ENCODE measurements at regions not wholly inside any gene's neighbourhood (a gene's known extent, or its start where the extent isn't known, plus 50 kb on each side); places are given as distances from the start of the nearest gene placed in this dataset.

DNA sequence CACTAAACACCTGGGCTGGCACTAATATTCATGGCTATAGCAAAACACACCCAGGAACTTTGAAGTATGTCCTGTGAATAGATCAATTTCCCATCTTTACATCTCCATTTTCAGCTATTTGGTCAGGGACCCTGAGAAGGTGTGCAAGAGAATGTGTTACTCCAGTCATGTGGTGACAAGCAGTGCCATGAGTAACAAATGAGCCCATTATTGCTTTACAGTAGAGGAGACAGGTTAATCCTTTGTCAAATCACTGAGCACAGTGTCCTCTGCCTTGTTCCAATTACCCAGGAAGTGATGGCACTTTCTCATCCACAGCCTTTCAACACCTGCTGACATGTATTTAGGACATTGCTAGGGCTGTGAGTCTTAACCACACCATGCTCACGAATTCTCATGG is 664.8 kb upstream of the API5 start:
- DNase-seq (ENCODE audit: low spot score in 2 of 2) (no peak), FAIRE-seq (no peak)

DNA sequence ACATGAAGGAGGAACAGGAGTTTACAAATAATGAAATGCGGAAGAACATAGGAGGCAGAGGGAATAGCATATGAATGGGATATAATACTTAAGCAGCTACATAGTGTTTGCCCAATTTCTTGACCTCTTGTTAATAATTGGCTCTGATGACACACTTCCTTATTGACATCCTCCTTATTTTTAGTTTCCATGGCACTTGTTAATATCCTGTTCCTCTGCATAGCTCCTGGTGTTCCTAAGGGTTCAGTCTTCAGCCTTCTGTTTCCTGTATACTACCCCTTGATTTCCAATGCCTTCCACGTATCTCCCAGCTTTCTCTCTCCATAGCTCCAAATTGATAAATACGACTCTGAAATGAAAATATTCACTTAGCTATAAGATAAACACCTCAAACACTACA is 663.8 kb upstream of the API5 start:
- FAIRE-seq = no peak
- no peak for DNase-seq (ENCODE audit: low spot score in 2 of 2)

DNA sequence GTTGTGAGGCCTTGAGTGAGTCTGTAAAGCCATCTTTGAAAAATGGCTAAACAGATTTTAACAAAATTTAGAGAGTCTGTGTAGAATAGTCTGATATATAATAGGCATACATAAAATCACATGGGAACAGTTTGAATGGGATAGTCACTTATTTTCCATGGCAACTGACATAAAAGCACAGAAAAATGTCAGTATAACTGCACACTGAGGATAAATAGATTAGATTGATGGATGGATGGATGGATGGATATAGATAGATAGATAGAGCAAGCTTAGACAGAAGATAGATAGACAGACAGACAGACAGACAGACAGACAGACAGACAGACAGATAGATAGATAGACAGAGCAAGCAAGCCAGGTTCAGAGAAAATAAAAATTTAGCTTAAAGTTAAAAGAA is 660.2 kb upstream of the API5 start:
- FAIRE-seq (no peak), DNase-seq (ENCODE audit: low spot score in 2 of 2) (no peak)

DNA sequence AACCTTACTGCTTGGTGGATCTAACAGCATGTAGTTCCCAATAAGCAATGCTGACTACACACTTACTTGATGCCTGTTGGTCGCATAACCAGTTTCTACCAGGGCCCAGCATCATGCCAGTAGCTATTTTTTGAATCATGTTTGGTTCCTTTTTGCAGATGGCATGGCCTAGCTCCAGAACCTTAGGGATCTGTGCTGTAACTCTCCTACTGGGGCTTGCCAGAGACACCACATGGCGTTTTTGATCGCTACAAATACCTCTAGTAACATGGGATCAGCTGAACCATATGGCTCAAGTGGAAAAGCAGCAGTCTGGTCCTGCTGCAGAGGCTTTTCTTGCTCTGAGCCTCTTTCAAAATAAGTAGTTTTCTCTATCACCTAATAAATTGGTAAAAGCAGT is 654.6 kb upstream of the API5 start:
- DNase-seq (ENCODE audit: low spot score in 2 of 2) (no peak), FAIRE-seq (no peak)

DNA sequence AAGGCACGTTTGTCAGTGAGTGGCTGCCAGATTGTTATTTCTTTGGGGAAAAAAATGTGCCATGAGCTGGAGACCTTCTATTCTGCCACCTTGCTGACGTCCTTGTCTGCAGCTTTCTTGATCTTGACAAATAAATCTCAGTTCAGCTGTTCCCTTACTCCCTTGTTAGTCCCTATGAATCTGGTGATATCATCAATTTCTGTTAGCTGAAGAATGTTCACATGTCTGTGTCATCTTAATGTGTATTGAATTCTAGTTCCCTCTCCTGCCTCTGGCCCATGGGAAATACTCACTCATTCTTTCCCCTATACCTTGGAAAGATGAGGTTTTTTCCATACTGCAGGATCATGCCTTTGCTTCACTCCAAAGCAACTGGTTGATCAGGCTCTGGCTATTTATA is 649.9 kb upstream of the API5 start:
- FAIRE-seq (no peak), DNase-seq (ENCODE audit: low spot score in 2 of 2) (no peak)

DNA sequence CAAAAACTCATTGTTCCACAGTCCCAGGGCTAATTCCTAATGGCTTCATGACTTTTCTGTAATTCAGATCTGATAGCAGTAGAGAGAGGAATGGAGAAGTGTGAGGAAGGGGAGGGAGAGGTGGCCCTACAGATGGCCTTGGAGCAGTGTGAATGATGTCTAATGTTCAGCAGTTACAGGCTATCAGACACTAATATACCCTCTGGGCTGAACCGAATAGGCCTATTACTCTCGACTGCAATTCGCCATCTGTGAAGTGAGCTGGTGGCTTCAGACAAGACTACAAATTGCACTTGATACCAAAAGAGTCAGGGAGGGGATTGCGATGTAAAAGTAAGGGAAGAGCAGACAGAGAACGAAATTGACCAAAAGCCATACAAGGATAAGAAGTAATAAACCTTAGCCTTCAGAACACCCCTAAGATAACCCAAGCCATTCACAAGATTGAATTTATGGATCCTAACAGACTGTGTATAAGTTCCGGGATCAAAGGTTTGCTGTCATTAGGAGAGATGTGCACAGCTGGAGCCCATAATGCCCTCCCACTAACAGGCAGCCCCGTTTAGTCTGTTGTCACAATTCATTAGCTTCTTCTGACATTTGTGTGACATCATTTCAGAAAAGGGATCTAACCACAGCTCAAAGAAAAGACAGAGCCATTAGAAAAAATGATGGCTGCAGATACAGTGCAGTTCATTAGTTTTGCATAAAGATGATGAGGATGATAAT is 642.4 kb upstream of the API5 start:
- DNase-seq (ENCODE audit: low spot score in 2 of 2) = no peak
- no peak for FAIRE-seq

DNA sequence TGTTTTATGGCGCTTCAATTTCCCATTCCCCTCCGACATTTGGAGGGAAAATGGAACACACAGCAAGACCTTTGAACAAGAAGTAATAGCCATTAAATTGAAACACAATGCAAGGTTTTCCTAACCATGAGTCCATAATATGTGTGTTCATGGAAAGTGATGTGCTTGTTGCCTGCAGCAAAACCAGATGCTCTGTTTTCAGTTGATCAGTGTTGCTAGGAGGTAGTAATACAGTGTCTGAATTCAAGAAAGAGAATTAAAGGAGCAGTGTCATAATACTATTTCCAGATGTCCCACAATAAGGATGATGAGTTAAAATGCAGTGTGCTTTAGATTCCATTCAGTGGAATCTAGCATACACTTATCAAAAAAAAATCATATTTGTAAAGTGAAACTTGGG is 637.4 kb upstream of the API5 start:
- DNase-seq (ENCODE audit: low spot score in 2 of 2) = no peak
- FAIRE-seq = no peak

DNA sequence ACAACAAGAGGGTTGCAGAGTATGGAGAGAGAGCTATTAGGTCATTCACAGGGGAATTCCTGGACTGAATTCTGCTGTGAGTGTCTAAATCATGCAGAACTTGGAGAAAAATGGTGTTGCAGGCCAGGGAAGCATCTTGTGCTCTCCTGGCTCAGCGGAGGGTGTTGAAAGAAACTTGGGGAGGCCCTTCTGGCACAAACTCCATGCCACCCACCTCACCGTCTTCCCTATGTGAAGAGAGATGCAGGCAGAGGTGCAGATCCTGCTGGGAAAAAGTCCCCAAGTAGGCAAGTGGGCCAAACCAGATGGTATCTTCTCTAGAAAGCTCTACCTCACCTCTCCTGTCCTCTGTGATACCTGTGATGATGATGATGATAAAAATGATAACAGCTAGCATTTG is 604.3 kb upstream of the API5 start:
- no peak for FAIRE-seq
- DNase-seq (ENCODE audit: low spot score in 2 of 2) = no peak

DNA sequence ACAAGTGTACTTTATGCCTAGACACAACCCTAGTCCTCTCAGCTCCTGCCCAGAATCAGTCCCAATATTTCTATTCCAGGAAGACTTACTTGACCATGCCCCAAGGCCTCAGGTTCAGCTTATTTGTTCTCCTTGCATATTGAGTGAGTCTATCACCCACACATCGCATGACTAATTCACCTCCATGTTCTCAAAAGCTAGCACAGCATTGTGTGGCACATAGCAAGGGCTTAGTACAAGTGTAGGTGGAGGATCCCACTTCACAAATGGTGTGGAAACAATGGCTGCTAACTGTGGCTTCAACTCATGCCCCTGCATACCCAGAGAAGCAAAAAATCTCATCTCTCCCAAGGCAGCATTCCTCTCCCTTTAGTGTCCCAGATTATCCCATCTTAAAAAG is 602.6 kb upstream of the API5 start:
- FAIRE-seq (no peak), DNase-seq (ENCODE audit: low spot score in 2 of 2) (no peak)

DNA sequence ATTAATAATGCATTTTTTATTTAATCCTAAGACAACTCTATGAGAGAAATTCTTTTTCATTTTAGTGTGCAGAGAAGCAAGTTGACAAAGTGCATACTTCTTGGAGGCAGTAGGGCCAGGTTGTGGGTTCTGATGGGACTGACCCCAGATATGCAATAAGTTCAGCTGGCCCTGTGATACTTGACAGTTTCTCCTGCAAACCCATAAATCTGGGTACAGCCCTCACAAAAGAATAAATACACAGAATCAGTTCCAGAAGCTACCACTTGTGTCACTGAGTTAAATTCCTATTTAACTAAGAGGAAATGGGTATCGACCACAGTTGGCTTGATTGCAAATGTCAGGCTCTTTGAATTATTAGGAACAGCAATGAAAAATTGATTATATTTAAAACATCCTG is 598.5 kb upstream of the API5 start:
- DNase-seq (ENCODE audit: low spot score in 2 of 2) (no peak), FAIRE-seq (no peak)

DNA sequence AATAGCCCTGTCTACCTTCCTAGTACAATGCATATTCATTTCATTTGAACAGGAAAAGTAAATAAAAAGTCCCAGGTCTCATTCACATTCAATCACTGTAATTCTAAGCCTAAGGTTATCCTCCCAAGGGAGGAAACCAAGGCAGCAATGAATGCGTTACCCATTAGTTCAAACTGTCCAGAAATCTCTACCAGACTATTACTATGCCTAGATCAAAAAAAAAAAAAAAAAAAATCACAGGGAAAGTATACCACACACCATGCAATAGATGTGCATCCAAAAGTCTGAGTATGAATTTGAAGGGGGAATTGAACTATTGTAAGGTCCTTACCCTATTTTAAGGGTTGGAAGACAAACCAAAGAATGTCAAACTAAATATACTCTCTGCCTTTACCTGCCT is 598.0 kb upstream of the API5 start:
- FAIRE-seq (no peak), DNase-seq (ENCODE audit: low spot score in 2 of 2) (no peak)

DNA sequence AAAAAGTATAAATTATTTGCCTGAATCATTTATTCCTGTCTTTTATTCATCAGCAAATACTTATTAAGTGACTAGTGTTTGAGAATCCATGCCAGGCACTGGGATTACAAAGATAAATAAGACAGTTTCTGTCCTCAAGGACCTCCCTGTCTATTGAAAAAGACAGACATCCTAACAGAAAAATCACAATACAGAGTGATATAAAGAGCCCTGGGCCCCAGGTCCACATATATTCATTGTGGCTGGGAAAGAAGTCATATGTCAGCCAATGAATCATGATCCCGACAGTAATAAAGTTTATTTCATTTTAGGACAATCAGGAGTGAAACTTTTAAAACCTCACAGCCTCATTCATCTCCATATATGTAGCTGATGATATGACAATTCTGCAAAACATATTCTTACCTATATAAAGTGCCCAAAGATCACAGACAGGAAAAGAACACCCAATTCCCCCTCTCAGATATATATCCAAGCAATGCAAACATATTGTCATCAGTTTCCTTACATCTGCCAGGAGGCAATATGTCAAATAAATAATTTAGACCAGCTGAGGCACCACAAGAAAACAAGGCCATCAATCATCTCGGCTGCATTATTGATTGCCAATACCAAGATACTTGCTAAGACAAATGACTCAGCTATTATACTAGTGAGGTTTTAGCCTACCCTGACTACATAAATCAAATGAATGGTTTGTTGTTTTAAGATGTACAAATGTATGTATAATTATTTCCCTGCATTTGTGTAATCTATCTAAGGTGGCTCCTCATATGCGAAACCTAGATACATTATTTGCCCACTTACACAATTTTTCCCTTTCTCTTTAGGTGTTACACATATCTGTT is 590.9 kb upstream of the API5 start:
- DNase-seq (ENCODE audit: low spot score in 2 of 2) (no peak), FAIRE-seq (no peak)

DNA sequence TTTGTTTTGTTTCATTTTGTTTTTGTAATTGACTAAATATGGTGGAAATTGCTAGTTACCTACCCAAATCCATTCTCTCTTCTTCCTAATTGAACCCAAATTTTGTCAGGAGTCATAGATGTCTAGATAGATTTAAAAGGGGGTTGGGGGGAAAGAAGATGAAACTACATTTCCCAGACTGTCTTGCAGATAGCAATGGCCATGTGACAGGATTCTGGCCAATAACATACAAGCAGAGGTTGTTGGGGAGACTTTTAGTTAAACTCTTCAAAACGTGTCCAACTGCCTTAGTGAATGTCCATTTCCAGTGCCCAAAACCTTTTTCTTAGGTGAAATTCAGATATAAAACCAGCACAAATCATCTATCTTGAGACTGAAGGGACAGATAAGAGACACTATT is 583.9 kb upstream of the API5 start:
- no peak for DNase-seq (ENCODE audit: low spot score in 2 of 2)
- FAIRE-seq = no peak

DNA sequence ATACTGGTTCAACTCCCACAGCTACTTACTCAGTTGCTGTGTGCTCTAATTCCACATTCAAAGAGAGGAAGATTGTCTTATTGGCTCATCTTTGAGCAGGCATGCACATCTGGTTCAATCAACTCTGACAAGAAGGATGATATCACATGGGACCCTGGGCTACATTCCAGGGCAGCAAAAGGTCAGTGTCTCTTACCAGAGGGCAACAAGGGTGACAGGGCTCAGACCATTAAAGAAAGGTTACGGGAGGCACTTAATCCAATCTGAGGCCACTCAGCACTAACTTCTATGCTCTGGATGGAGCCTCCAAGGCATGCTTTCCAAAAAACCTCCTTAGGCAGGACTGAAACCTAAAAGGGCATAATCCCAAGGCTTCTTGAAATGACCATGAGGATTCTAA is 549.4 kb upstream of the API5 start:
- DNase-seq (ENCODE audit: low spot score in 2 of 2) (no peak), FAIRE-seq (no peak)

DNA sequence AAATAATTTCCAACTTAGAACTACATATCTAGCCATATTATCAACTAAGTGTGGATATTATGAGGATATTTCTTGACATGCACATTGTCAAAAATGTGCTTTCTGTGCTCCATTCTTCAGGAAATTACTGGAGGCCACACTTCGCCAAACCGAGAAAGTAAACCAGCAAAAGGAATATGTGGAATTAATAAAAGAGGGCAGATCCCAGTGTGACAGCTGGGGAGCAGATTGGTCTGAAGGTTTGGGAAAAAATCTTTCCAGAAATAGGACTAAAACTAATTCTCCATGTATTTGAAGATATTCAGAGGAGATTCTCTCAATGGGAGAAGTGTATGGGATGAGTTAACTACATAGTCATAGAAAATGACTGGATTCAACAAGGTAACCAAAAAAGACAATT is 546.9 kb upstream of the API5 start:
- DNase-seq (ENCODE audit: low spot score in 2 of 2) (no peak), FAIRE-seq (no peak)

DNA sequence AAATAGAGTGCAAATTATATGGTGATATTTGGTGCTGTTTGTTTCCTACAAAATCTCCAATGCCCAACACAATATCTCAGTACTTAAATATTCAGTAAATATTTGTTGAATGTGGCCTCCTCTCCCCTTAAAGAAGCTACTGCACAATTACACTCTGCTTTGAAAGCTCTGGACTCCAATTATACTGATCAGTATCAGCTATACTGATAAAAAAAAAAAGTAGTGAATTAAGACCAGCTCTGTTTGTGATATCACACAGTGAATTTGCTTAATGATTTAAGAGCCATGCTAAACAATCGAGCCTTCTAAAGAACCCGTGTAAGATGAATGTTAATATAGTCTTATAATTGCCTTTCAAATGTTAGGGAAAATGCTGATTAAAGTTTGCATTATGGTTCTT is 543.2 kb upstream of the API5 start:
- FAIRE-seq = no peak
- DNase-seq (ENCODE audit: low spot score in 2 of 2) = no peak

DNA sequence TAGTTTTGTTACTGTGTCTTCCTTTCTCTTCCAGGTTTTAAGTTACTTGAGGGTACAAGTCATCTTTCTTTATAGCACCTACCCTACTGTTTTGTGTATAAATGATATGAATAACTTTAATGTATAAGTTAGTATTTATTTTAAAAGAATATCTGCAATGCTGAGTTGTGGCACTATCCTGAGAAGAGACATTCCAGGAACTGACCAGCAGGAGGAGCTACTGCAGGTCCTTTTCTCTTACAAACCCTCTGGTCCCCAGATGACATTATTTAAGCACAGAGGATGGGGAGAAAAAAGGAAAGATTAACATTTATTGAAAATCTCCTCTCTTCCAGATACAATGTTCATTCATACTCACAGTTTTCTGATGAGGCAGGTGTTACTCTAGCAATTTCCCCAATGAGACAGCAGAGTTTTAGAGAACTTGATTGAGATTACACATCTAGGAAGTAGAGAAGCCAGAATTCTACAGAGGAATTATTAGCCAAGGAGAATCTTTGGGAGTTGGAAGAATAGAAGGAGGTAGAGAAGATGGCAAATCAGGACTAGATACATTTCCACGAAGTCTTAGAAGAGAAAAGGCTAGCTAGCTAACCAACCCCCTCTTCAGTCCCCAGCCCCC is 541.2 kb upstream of the API5 start:
- peak; percentile 34 for FAIRE-seq
- peak; percentile 3 to 10 for DNase-seq (ENCODE audit: low spot score in 2 of 2)

DNA sequence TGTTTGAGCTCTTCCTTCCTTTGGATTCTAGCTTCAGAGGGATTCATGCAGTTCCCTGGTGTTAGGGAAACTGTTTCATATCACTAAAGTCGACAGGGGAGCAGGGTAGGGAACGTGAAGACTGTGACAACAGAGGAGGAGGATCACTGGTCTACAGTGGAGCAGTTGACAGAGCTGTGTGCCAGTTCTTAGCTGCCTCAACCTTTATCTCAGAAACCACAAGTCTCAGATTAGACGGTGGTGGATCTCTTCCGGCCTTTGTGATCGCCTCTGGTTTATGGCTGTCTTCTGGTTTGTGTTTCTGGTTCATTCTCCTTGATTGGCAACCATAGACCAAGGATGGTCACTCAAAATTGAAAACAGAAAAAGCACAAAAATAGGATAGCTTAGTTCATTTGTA is 538.9 kb upstream of the API5 start:
- no peak for FAIRE-seq
- DNase-seq (ENCODE audit: low spot score in 2 of 2) = no peak

DNA sequence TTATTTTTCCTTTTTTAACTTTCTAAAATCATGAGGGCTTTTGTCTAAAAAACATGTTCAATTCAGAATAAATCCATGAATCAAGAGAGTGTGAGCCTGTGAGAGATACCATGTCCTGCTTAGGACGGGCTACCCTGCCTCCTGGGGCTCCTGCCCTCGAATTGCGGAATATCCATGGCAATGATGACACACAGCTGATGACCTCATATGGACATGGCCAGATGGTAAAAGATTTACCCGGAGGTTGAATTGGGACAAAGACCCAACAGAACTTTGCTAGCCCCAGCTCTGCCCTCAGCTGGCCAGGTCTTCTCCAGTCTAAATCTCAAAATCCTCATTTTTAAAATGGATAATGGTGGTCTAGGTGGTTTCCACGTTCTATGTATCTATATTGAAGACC is 538.1 kb upstream of the API5 start:
- no peak for FAIRE-seq
- no peak for DNase-seq (ENCODE audit: low spot score in 2 of 2)

DNA sequence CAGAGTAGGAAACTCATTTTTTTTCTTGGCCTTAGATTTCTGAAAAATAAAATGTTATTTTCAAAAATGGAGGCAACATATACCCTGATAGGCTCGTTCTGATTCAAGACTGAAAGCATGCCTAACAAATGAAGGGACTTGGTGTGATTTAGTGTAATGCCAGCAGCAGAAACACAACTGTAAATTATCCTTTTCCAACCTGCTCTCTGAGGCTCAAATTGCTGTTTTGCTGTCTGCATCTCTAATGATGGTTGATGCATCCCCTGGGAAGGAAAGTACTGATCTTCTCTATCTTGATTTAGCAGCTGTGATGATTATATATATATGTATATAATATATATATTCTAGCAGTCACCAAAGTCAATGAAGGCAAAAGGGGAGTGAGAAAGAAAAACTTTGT is 537.2 kb upstream of the API5 start:
- FAIRE-seq (no peak), DNase-seq (ENCODE audit: low spot score in 2 of 2) (no peak)

DNA sequence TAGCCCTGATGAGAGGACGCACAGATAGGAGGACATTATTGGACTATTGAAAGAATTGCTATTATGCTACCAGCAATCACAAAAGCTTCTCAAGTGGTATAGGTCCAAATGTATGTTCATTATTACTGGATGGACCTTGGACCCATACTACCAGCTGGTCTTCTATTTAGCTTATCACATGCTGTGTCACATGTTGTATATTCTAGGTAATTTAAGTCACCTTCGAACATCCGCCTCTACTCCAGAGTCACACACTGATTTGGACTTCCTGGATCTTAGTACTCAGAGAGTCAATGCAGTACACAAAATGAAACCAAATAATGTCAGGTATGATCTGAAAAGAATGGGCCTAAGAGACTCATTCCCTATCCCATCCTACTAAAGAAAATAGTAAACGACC is 534.0 kb upstream of the API5 start:
- DNase-seq (ENCODE audit: low spot score in 2 of 2) (no peak), FAIRE-seq (no peak)

DNA sequence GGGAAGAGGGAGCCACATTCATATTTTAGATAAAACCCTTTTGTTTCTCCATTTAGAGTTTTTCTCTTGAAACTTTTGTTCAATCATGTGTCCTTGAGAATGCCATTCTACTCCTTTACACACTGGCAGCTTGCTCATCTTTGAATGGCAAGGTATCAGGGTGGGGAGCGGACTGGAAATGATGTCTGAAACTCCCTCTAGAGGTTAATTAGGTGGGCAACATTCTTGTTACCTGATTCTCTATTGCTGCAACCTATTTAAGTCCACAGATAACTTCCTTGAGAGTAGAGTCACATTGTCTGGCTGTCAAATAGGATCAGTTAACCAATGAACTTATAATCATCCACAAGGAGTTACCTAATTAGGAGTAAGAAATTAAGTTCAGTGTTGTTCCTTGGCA is 533.6 kb upstream of the API5 start:
- DNase-seq (ENCODE audit: low spot score in 2 of 2) (no peak), FAIRE-seq (no peak)

All from frontal cortex (tissue), 3 donors.